Testis (tissue), 2 donors: ENCODE measurements at regions not wholly inside any gene's neighbourhood (a gene's known extent, or its start where the extent isn't known, plus 50 kb on each side); places are given as distances from the start of the nearest gene placed in this dataset.

ENCODE experiments used
- POLR2A ChIP-seq: fragments of 450-650 bp; IDR thresholded peaks from one replicate; pipeline ENCODE4 v1.6.1; 2017; ENCODE audit warnings: antibody characterized with exemption, mild to moderate bottlenecking, moderate library complexity
- TF ChIP-seq, protein P1 (sequence below), 3 experiments: fragments of 450-650 bp in 2 of 3; fragments of 200-600 bp in 1 of 3; sonication (generic) in 1 of 3; IDR thresholded peaks; one replicate each; pipeline ENCODE4 v1.5.1; 2016 to 2019; ENCODE audit warnings: antibody characterized with exemption in 3 of 3, mild to moderate bottlenecking in 2 of 3, moderate library complexity in 1 of 3

DNA sequence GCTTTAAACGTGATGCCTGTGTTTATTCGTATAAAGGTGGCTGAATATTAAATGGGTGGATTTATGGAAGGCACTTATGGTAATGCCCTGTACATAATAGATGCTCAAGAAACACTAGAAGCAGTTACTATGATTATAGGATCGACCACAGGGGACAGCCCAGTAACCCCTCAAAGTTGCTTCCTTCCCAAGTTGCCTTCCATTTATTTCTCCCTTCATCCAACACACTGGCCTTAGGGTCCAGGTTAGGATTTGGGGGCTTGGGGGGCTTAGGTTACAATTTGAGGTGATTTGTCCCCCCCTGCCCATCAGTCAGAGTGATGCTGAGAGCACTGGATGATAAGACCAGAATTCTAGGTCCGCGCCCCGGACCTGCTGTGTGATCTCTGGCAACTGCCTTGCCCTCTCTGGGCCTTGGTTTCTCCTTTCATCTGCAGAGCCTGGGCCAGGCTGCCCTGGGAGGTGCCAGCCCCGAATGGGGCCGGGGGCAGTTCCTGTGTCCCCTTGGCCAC, 101.5 kb downstream of the CEBPB start:
- TF ChIP-seq, protein P1, sequence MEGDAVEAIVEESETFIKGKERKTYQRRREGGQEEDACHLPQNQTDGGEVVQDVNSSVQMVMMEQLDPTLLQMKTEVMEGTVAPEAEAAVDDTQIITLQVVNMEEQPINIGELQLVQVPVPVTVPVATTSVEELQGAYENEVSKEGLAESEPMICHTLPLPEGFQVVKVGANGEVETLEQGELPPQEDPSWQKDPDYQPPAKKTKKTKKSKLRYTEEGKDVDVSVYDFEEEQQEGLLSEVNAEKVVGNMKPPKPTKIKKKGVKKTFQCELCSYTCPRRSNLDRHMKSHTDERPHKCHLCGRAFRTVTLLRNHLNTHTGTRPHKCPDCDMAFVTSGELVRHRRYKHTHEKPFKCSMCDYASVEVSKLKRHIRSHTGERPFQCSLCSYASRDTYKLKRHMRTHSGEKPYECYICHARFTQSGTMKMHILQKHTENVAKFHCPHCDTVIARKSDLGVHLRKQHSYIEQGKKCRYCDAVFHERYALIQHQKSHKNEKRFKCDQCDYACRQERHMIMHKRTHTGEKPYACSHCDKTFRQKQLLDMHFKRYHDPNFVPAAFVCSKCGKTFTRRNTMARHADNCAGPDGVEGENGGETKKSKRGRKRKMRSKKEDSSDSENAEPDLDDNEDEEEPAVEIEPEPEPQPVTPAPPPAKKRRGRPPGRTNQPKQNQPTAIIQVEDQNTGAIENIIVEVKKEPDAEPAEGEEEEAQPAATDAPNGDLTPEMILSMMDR (IDR thresholded peaks at IDR 0.05): no peak
- TF ChIP-seq POLR2A: no peak
